Head of caudate nucleus (tissue), 42 donors: ENCODE measurements at regions not wholly inside any gene's neighbourhood (a gene's known extent, or its start where the extent isn't known, plus 50 kb on each side); places are given as distances from the start of the nearest gene placed in this dataset.
"Not testable (repeated sequence)": the region's sequence is repeated elsewhere in the genome, so short reads cannot be mapped to it uniquely, and the experiment has no call there.

ENCODE experiments used
- DNase-seq, 42 donors: peaks; one replicate each; pipeline versions ENCODE4 v3.0.0 to v3.0.0-alpha.2; 2020 to 2021; ENCODE audit warnings: mixed read lengths in 7 of 42
- intact Hi-C: fragments of 100-400 bp; cut with DNase I; formaldehyde crosslinking; loops from one replicate; pipeline ENCODE4 v1.15.0; 2022

GRCh38 chr6:8839626-8840025 lies 404.3 kb upstream of the SLC35B3 start:
- DNase-seq = no peak
- intact Hi-C loops = no loop called here

- intact Hi-C loops = no loop called here
- no peak for DNase-seq
Measured at GRCh38 chr6:8837343-8837742, 402.0 kb upstream of the SLC35B3 start.

GRCh38 chr6:8832695-8833094 lies 397.4 kb upstream of the SLC35B3 start:
- intact Hi-C loops, DNase-seq: not testable (repeated sequence)

GRCh38 chr6:8831366-8832152 lies 396.2 kb upstream of the SLC35B3 start:
- intact Hi-C loops = no loop called here

GRCh38 chr6:8830794-8831193 lies 395.4 kb upstream of the SLC35B3 start:
- intact Hi-C loops = no loop called here
- DNase-seq = no peak

More at GRCh38 chr6:8831366-8832152, 396.2 kb upstream of the SLC35B3 start:
- DNase-seq = no peak

- no peak for DNase-seq
- intact Hi-C loops = no loop called here
Measured at GRCh38 chr6:8829796-8830195, 394.5 kb upstream of the SLC35B3 start.

GRCh38 chr6:8829296-8829695 lies 394.0 kb upstream of the SLC35B3 start:
- intact Hi-C loops = no loop called here
- no peak for DNase-seq

GRCh38 chr6:8828376-8828775 lies 393.0 kb upstream of the SLC35B3 start:
- intact Hi-C loops = no loop called here
- no peak for DNase-seq

GRCh38 chr6:8825726-8826125 lies 390.4 kb upstream of the SLC35B3 start:
- intact Hi-C loops = no loop called here
- DNase-seq = no peak

- intact Hi-C loops = no loop called here
- no peak for DNase-seq
Measured at GRCh38 chr6:8821981-8822381, 386.6 kb upstream of the SLC35B3 start.

- intact Hi-C loops = no loop called here
- DNase-seq = no peak
Measured at GRCh38 chr6:8820313-8820712, 385.0 kb upstream of the SLC35B3 start.

GRCh38 chr6:8819446-8819845 lies 384.1 kb upstream of the SLC35B3 start:
- intact Hi-C loops = no loop called here
- no peak for DNase-seq

- intact Hi-C loops = no loop called here
Measured at GRCh38 chr6:8814440-8815000, 379.2 kb upstream of the SLC35B3 start.

GRCh38 chr6:8810325-8810724 lies 375.0 kb upstream of the SLC35B3 start:
- intact Hi-C loops = no loop called here

More at GRCh38 chr6:8814440-8815000, 379.2 kb upstream of the SLC35B3 start:
- DNase-seq = no peak

GRCh38 chr6:8809662-8810061 lies 374.3 kb upstream of the SLC35B3 start:
- intact Hi-C loops = no loop called here
- DNase-seq = no peak

More at GRCh38 chr6:8810325-8810724, 375.0 kb upstream of the SLC35B3 start:
- DNase-seq = no peak

GRCh38 chr6:8803181-8803760 lies 367.9 kb upstream of the SLC35B3 start:
- no peak for DNase-seq

GRCh38 chr6:8802397-8802796 lies 367.1 kb upstream of the SLC35B3 start:
- intact Hi-C loops, DNase-seq: not testable (repeated sequence)

More at GRCh38 chr6:8803181-8803760, 367.9 kb upstream of the SLC35B3 start:
- intact Hi-C loops = no loop called here

- intact Hi-C loops = no loop called here
- no peak for DNase-seq
Measured at GRCh38 chr6:8794420-8794819, 359.1 kb upstream of the SLC35B3 start.

- intact Hi-C loops = no loop called here
- no peak for DNase-seq
Measured at GRCh38 chr6:8789878-8790277, 354.5 kb upstream of the SLC35B3 start.

GRCh38 chr6:8785223-8785622 lies 349.9 kb upstream of the SLC35B3 start:
- intact Hi-C loops = no loop called here
- no peak for DNase-seq

- intact Hi-C loops = no loop called here
Measured at GRCh38 chr6:8783191-8783590, 347.8 kb upstream of the SLC35B3 start.

More at GRCh38 chr6:8783191-8783590, 347.8 kb upstream of the SLC35B3 start:
- DNase-seq = no peak
